ENCODE measurements at regions not wholly inside any gene's neighbourhood (a gene's known extent, or its start where the extent isn't known, plus 50 kb on each side); places are given as distances from the start of the nearest gene placed in this dataset.

DNA sequence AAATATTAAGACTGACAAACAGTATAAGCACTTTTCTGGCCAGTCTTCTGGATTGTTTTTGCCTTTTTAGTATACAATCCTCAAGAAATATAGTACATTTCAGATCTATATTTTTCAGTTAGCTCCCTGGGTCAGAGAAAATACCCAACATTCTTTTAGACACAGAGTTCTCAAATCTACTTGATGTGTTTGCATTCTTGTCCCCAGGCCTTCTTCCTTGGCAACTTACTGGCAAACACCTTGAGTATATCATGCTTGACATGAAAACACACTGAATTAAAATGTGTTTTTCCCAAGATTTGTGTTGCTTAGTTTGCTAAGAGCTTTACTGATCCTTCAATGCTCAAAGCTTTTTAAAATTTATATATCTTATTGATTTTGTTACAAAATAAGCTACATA, 1413.1 kb upstream of the CDH9 start:
- no peaks in the 10 kb centered on the region for H3K79me1 ChIP-seq (ENCODE audit: insufficient read depth, low read depth, low read length, poor library complexity, severe bottlenecking)
- H3K4ac ChIP-seq (ENCODE audit: low read depth, low read length), result no peak overlapping the region
- H3K4me3 Mint-ChIP-seq, result no peak overlapping the region
- H2AK5ac ChIP-seq (ENCODE audit: insufficient read length, low read length), result no peak overlapping the region
- no peak overlapping the region for H3K14ac ChIP-seq (ENCODE audit: insufficient read depth, low read length)
- no peak overlapping the region for H3K56ac ChIP-seq (ENCODE audit: insufficient read length, low read depth, low read length)
- H3K4me2 ChIP-seq (ENCODE audit: insufficient read depth, insufficient read length, low read length), result no peak overlapping the region
- H2BK20ac ChIP-seq (ENCODE audit: low read depth, low read length, poor library complexity, severe bottlenecking), result no peak overlapping the region
- H3K36me3 Mint-ChIP-seq (ENCODE audit: insufficient read depth in 1 of 3, low read depth in 3 of 3), result no peaks in the 10 kb centered on the region
- no peak overlapping the region for H2BK12ac ChIP-seq (ENCODE audit: insufficient read length, low read depth, low read length)
- H3K79me2 ChIP-seq (ENCODE audit: insufficient read depth, low read length), result no peaks in the 10 kb centered on the region
- no peak overlapping the region for H3T11ph ChIP-seq (ENCODE audit: low read length)
- H3K27ac Mint-ChIP-seq, result no peak overlapping the region
- no peak overlapping the region for H2AFZ ChIP-seq (ENCODE audit: low read length)
- H3K23me2 ChIP-seq (ENCODE audit: insufficient read length, low read depth, low read length, poor library complexity, severe bottlenecking), result no peaks in the 10 kb centered on the region
- H3K4me1 ChIP-seq (ENCODE audit: insufficient read depth, low read length), result no peaks in the 10 kb centered on the region
- no peak overlapping the region for H4K5ac ChIP-seq (ENCODE audit: insufficient read length, low read depth, low read length)
- H2BK15ac ChIP-seq (ENCODE audit: low read depth, low read length), result no peak overlapping the region
- H3K9me3 ChIP-seq (ENCODE audit: control insufficient read depth, low read depth, low read length), result no peaks in the 10 kb centered on the region
- no peaks in the 10 kb centered on the region for H3K9me3 Mint-ChIP-seq
- H2BK120ac ChIP-seq (ENCODE audit: low read depth, low read length, poor library complexity, severe bottlenecking), result no peak overlapping the region
- H3K18ac ChIP-seq (ENCODE audit: insufficient read length, low read depth, low read length), result no peak overlapping the region
- no peaks in the 10 kb centered on the region for H3K27me3 ChIP-seq (ENCODE audit: insufficient read depth, low read length)
- H3K9ac ChIP-seq (ENCODE audit: extremely low read depth, insufficient read length, low read length), result no peak overlapping the region
- DNase-seq, result no peak
- H3K4me1 Mint-ChIP-seq, result no peaks in the 10 kb centered on the region
- no peak overlapping the region for H3K27ac ChIP-seq (ENCODE audit: insufficient read length, low read depth, low read length)
- H4K91ac ChIP-seq (ENCODE audit: insufficient read length, low read depth, low read length), result no peak overlapping the region
- TF ChIP-seq, protein P1, sequence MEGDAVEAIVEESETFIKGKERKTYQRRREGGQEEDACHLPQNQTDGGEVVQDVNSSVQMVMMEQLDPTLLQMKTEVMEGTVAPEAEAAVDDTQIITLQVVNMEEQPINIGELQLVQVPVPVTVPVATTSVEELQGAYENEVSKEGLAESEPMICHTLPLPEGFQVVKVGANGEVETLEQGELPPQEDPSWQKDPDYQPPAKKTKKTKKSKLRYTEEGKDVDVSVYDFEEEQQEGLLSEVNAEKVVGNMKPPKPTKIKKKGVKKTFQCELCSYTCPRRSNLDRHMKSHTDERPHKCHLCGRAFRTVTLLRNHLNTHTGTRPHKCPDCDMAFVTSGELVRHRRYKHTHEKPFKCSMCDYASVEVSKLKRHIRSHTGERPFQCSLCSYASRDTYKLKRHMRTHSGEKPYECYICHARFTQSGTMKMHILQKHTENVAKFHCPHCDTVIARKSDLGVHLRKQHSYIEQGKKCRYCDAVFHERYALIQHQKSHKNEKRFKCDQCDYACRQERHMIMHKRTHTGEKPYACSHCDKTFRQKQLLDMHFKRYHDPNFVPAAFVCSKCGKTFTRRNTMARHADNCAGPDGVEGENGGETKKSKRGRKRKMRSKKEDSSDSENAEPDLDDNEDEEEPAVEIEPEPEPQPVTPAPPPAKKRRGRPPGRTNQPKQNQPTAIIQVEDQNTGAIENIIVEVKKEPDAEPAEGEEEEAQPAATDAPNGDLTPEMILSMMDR (conservative IDR thresholded peaks at IDR 0.05), result no peak
- H3K27me3 Mint-ChIP-seq (ENCODE audit: low read depth), result no peaks in the 10 kb centered on the region
- H4K8ac ChIP-seq (replicated peaks; ENCODE audit: insufficient read length, low read depth, low read length), result no peak overlapping the region
- H2BK5ac ChIP-seq (ENCODE audit: insufficient read length, low read length), result no peak overlapping the region
- no peaks in the 10 kb centered on the region for H4K20me1 ChIP-seq (ENCODE audit: control insufficient read depth, insufficient read depth, insufficient read length)
- H3K23ac ChIP-seq (ENCODE audit: insufficient read length, low read depth, low read length), result no peak overlapping the region

Data from H9 (cell line).